ENCODE measurements at regions not wholly inside any gene's neighbourhood (a gene's known extent, or its start where the extent isn't known, plus 50 kb on each side); places are given as distances from the start of the nearest gene placed in this dataset.

DNA sequence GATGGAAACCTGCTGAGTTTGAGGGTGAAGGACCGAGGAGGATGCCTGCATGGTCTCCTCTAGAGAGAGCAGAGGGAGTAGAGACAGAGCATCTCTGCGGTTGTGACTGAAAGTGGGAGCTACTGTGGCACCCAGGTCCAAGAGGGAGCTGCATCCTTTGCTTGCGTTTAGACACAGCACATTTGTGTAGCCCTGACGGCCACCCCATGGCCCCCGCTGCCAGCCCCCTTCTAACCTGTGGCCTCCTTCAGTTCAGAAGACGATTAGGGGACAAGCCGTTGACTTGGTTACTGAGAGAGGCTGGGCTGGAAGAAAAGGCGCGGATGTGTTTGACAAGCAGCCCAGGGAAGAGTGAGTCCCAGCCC, 690.9 kb downstream of the BRD1 start:
- TF ChIP-seq, protein P1, sequence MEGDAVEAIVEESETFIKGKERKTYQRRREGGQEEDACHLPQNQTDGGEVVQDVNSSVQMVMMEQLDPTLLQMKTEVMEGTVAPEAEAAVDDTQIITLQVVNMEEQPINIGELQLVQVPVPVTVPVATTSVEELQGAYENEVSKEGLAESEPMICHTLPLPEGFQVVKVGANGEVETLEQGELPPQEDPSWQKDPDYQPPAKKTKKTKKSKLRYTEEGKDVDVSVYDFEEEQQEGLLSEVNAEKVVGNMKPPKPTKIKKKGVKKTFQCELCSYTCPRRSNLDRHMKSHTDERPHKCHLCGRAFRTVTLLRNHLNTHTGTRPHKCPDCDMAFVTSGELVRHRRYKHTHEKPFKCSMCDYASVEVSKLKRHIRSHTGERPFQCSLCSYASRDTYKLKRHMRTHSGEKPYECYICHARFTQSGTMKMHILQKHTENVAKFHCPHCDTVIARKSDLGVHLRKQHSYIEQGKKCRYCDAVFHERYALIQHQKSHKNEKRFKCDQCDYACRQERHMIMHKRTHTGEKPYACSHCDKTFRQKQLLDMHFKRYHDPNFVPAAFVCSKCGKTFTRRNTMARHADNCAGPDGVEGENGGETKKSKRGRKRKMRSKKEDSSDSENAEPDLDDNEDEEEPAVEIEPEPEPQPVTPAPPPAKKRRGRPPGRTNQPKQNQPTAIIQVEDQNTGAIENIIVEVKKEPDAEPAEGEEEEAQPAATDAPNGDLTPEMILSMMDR (IDR thresholded peaks at IDR 0.05) = no peak
- Histone ChIP-seq H3K4me1 (no peaks in the 10 kb centered on the region), H3K36me3 (no peaks in the 10 kb centered on the region), H3K27me3 (no peaks in the 10 kb centered on the region), H3K9me3 (no peaks in the 10 kb centered on the region), H3K4me3 (no peak overlapping the region), H3K27ac (no peak overlapping the region)
- DNase-seq (ENCODE audit: low spot score) = no peak

- TF ChIP-seq, protein P1 (IDR thresholded peaks at IDR 0.05) = no peak
- Histone ChIP-seq H3K4me1 (no peaks in the 10 kb centered on the region), H3K27ac (no peak overlapping the region), H3K9me3 (no peaks in the 10 kb centered on the region), H3K27me3 (no peaks in the 10 kb centered on the region), H3K4me3 (no peak overlapping the region), H3K36me3 (no peaks in the 10 kb centered on the region)
- DNase-seq (ENCODE audit: low spot score) = no peak
Observed at GRCh38 chr22:49136041-49136815, 691.4 kb downstream of the BRD1 start.

- H3K27ac ChIP-seq = no peak overlapping the region
- no peak overlapping the region for H3K4me3 ChIP-seq
- TF ChIP-seq, protein P1 (IDR thresholded peaks at IDR 0.05) = no peak
- no peak for DNase-seq (ENCODE audit: low spot score)
- no peaks in the 10 kb centered on the region for H3K36me3 ChIP-seq
- H3K9me3 ChIP-seq = no peaks in the 10 kb centered on the region
- no peaks in the 10 kb centered on the region for H3K27me3 ChIP-seq
- H3K4me1 ChIP-seq = no peaks in the 10 kb centered on the region
Observed at GRCh38 chr22:49134076-49134475, 693.6 kb downstream of the BRD1 start.

DNA sequence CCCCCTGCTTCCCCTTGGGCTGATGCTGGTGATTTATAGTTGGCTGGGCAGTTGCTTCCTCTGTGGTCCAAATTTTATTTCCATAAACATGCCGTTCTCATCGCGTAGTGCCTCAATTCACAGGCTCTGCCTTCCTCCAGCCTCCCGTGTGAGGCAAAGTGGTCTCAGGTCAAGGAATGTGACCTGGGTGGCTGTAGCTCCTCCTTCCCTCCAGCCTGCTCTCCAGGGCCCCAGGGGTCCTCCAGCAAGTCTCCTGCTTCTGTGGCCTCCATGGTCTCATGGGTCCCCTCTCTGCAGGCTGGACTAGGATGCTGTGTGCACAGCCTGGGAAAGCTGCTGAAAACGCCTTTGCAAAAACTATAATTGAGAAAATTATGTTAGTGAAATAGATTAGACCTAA, 694.1 kb downstream of the BRD1 start:
- H3K27ac ChIP-seq = no peak overlapping the region
- H3K4me3 ChIP-seq = no peak overlapping the region
- H3K27me3 ChIP-seq = no peaks in the 10 kb centered on the region
- DNase-seq (ENCODE audit: low spot score) = no peak
- H3K9me3 ChIP-seq = no peaks in the 10 kb centered on the region
- H3K36me3 ChIP-seq = no peaks in the 10 kb centered on the region
- TF ChIP-seq, protein P1 (IDR thresholded peaks at IDR 0.05) = no peak
- H3K4me1 ChIP-seq = no peaks in the 10 kb centered on the region

DNA sequence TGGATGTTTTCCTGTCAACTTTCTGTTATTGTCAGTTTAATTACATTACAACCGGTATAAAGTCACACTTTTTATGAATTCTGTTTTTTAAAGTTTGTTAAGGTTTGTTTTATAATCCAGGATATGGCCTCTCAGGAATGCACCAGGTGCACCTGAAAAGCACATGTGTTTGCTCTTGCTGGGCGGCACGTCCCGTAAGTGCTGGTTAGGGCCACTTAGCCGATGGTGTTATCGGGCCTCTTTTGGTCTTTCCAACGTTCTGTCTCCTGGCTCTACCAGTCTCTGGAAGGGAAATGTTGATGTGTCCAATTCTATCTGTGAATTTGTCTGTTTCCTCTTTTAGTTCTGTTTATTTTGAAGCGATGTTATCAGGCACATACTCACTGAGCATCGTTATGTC, 695.7 kb downstream of the BRD1 start:
- Histone ChIP-seq H3K4me3 (no peak overlapping the region), H3K27ac (no peak overlapping the region), H3K9me3 (no peaks in the 10 kb centered on the region), H3K36me3 (no peaks in the 10 kb centered on the region), H3K4me1 (no peaks in the 10 kb centered on the region), H3K27me3 (no peaks in the 10 kb centered on the region)
- TF ChIP-seq, protein P1 (IDR thresholded peaks at IDR 0.05) = no peak
- DNase-seq (ENCODE audit: low spot score) = no peak

DNA sequence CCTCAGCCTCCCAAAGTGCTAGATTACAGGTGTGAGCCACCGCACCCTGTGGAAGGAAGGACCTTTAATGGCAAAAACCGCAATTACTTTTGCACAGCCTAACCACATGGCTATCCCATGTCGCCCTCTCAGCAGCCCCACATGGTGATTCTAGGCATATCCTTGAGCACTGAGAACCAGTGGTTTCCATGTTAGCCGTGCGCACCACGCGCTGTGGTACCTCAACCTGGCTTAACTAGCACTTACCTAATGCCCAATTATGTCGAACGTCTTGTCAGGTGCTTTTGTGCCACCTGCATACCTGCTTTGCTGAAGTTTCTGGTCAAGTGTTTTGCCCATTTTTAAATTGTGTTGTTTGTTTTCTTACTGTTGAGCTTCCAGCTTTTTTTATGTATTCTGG, 697.9 kb downstream of the BRD1 start:
- DNase-seq (ENCODE audit: low spot score) = no peak
- no peaks in the 10 kb centered on the region for H3K4me1 ChIP-seq
- H3K36me3 ChIP-seq = no peaks in the 10 kb centered on the region
- H3K9me3 ChIP-seq = no peaks in the 10 kb centered on the region
- TF ChIP-seq, protein P1 (IDR thresholded peaks at IDR 0.05) = no peak
- H3K27ac ChIP-seq = no peak overlapping the region
- H3K27me3 ChIP-seq = no peaks in the 10 kb centered on the region
- no peak overlapping the region for H3K4me3 ChIP-seq

Data from right atrium auricular region (tissue), 2 donors.